ENCODE measurements at regions not wholly inside any gene's neighbourhood (a gene's known extent, or its start where the extent isn't known, plus 50 kb on each side); places are given as distances from the start of the nearest gene placed in this dataset.

DNA sequence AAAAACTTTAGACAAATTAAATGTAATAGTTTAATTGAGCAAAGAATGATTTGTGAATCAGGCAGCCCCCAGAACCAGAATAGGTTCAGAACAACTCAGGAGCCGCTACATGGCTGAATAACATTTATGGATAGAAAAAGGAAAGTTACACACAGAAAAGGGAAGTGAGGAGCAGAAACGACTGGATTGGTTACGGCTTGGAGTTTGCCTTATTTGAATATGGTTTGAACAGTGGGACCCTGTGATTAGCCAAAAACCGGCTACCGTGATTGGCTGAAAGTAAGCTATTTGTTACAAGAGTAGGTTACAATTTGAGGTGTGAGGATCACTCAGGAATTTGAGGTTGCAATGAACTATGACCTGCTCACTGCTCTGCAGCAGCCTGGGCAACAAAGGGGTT is 1139.8 kb downstream of the CDH11 start:
- TF ChIP-seq, protein P1, sequence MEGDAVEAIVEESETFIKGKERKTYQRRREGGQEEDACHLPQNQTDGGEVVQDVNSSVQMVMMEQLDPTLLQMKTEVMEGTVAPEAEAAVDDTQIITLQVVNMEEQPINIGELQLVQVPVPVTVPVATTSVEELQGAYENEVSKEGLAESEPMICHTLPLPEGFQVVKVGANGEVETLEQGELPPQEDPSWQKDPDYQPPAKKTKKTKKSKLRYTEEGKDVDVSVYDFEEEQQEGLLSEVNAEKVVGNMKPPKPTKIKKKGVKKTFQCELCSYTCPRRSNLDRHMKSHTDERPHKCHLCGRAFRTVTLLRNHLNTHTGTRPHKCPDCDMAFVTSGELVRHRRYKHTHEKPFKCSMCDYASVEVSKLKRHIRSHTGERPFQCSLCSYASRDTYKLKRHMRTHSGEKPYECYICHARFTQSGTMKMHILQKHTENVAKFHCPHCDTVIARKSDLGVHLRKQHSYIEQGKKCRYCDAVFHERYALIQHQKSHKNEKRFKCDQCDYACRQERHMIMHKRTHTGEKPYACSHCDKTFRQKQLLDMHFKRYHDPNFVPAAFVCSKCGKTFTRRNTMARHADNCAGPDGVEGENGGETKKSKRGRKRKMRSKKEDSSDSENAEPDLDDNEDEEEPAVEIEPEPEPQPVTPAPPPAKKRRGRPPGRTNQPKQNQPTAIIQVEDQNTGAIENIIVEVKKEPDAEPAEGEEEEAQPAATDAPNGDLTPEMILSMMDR (IDR thresholded peaks at IDR 0.05; ENCODE audit: low read depth, low read length), result no peak
- no peak for TF ChIP-seq POLR2A (IDR thresholded peaks at IDR 0.05; ENCODE audit: extremely low read depth, insufficient read length)
- TF ChIP-seq, protein P2, sequence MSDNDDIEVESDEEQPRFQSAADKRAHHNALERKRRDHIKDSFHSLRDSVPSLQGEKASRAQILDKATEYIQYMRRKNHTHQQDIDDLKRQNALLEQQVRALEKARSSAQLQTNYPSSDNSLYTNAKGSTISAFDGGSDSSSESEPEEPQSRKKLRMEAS (IDR thresholded peaks at IDR 0.05; ENCODE audit: low read depth, low read length), result no peak
